ENCODE measurements at regions not wholly inside any gene's neighbourhood (a gene's known extent, or its start where the extent isn't known, plus 50 kb on each side); places are given as distances from the start of the nearest gene placed in this dataset.

- TF ChIP-seq CTCF (IDR thresholded peaks at IDR 0.05; ENCODE audit: control insufficient read depth, extremely low read depth, insufficient read depth), result no peak
Measured at GRCh38 chr14:94987409-94987808, 169.9 kb downstream of the DICER1 start.

GRCh38 chr14:94979891-94980290 lies 177.4 kb downstream of the DICER1 start:
- no peak for TF ChIP-seq CTCF (IDR thresholded peaks at IDR 0.05; ENCODE audit: control insufficient read depth, extremely low read depth, insufficient read depth)
- H3K4me3 ChIP-seq (ENCODE audit: low read depth, low read length), result no peak overlapping the region
- no peak for DNase-seq (ENCODE audit: low read depth)

More at GRCh38 chr14:94987409-94987808, 169.9 kb downstream of the DICER1 start:
- DNase-seq (ENCODE audit: low read depth), result no peak
- no peak overlapping the region for H3K4me3 ChIP-seq (ENCODE audit: low read depth, low read length)

- no peak overlapping the region for H3K4me3 ChIP-seq (ENCODE audit: low read depth, low read length)
- no peak for DNase-seq (ENCODE audit: low read depth)
- no peak for TF ChIP-seq CTCF (IDR thresholded peaks at IDR 0.05; ENCODE audit: control insufficient read depth, extremely low read depth, insufficient read depth)
Measured at GRCh38 chr14:94977016-94977415, 180.3 kb downstream of the DICER1 start.

GRCh38 chr14:94975366-94975765 lies 182.0 kb downstream of the DICER1 start:
- DNase-seq (ENCODE audit: low read depth), result no peak
- no peak for TF ChIP-seq CTCF (IDR thresholded peaks at IDR 0.05; ENCODE audit: control insufficient read depth, extremely low read depth, insufficient read depth)
- no peak overlapping the region for H3K4me3 ChIP-seq (ENCODE audit: low read depth, low read length)

GRCh38 chr14:94974893-94975292 lies 182.4 kb downstream of the DICER1 start:
- no peak for TF ChIP-seq CTCF (IDR thresholded peaks at IDR 0.05; ENCODE audit: control insufficient read depth, extremely low read depth, insufficient read depth)
- no peak for DNase-seq (ENCODE audit: low read depth)
- no peak overlapping the region for H3K4me3 ChIP-seq (ENCODE audit: low read depth, low read length)

GRCh38 chr14:94974422-94974821 lies 182.9 kb downstream of the DICER1 start:
- H3K4me3 ChIP-seq (ENCODE audit: low read depth, low read length), result no peak overlapping the region
- no peak for DNase-seq (ENCODE audit: low read depth)
- no peak for TF ChIP-seq CTCF (IDR thresholded peaks at IDR 0.05; ENCODE audit: control insufficient read depth, extremely low read depth, insufficient read depth)

- no peak for TF ChIP-seq CTCF (IDR thresholded peaks at IDR 0.05; ENCODE audit: control insufficient read depth, extremely low read depth, insufficient read depth)
- DNase-seq (ENCODE audit: low read depth), result no peak
- no peak overlapping the region for H3K4me3 ChIP-seq (ENCODE audit: low read depth, low read length)
Measured at GRCh38 chr14:94971750-94972149, 185.6 kb downstream of the DICER1 start.

All from LNCaP clone FGC (cell line).